GM21390 (cell line): ENCODE measurements at regions not wholly inside any gene's neighbourhood (a gene's known extent, or its start where the extent isn't known, plus 50 kb on each side); places are given as distances from the start of the nearest gene placed in this dataset.
"Not testable (repeated sequence)": the region's sequence is repeated elsewhere in the genome, so short reads cannot be mapped to it uniquely, and the experiment has no call there.

ENCODE experiments used
- ATAC-seq: cut with Tn5 transposase; IDR thresholded peaks from one replicate; pipeline ENCODE4 v1.9.1; 2021; ENCODE audit not compliant: unreplicated experiment

DNA sequence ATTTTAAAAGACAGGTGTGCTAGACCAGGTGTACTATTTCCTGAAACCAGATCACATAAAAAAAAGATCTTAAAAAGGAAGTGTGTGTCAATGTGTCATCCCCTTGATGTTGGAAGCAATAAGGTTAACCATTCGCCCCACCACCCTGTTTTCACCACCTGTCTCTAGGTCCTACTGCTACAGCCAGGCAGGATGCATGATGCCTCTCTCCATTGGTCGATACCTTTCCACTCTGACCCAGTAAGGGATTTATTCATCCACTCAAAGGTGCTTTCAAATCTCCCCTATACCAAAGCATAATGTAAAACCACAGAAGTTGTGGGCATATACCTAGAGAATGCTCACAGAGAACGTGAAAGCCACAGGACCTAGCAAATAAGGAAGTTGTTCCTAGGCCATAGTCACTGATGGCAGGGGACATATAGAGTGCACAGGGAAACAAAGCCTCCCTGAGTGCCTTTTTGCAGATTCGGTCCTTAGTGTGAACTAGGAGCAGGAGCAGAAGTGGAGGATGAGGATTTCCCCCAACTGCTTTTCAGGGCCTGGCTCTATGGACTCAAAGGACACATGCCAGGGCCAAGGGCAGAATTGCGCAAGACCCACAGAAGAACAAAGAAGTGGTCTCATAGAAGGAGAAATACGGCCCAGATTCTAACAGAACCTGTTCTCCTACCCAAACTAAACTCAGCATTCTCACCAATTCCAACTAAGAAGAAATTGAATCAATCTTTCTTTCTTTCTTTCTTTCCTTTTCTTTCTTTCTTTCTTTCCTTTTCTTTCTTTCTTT, 631.5 kb upstream of the NRP1 start:
- ATAC-seq = no peak

GRCh38 chr10:33963729-33964128, 629.3 kb upstream of the NRP1 start:
- ATAC-seq = no peak

GRCh38 chr10:33956322-33956721, 621.9 kb upstream of the NRP1 start:
- not testable (repeated sequence) for ATAC-seq

DNA sequence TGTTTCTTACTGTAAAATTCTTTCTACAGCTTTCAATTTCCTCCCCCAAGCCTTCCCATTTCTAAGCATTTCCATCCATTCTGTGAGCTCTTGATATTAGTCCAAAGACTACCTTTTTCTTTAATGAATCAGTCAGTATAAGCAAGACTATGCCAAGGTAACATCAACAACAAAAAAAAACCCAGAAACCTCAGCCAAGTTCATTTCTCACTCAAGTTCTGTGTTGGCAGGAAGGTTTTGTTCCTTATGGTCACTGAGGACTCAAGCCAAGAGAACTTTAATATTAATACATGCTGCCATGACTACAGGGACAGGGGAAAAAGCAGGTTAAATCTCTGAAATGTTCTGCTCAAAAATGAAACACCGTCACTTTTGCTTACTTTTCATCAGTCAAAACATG, 621.2 kb upstream of the NRP1 start:
- no peak for ATAC-seq

GRCh38 chr10:33952692-33953360, 618.4 kb upstream of the NRP1 start:
- no peak for ATAC-seq

DNA sequence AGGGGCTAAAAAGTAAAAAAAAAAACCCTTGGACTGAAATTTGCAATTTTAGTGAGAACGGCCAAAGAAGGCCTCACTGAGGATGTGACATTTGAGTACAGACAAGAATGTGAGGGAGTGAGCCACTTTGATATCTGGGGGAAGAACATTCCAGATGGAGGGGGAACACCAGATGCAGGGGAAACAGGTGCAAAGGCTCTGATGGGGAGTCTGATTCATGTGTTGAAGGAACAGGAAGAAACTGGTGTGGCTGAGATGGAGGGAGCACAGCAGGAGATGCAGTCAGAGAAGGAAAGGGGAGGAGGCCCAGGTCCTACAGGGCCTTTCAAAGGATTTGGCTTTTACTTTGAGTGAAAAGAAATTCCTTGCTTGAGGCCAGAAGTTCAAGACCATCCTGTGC, 615.7 kb upstream of the NRP1 start:
- ATAC-seq = no peak

GRCh38 chr10:33947544-33947943, 613.1 kb upstream of the NRP1 start:
- ATAC-seq = no peak

DNA sequence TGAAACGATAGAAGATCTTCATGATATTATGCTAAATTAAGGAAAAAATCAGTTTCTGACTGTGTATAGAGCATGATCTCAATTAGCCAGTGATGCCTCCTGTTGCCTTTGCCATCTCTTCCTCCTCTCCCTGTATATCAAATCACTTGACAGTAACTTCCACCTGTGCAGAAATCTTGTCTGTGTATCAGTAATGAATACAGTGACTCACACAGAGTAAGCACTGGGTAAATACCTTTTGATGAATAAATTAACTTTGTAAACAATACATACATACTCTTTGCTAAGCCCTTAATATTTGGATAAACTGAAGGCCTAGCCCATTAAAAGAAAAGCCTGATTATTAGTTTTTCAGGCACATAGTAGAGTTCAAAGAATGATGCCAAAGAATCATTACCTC, 610.6 kb upstream of the NRP1 start:
- ATAC-seq = no peak

DNA sequence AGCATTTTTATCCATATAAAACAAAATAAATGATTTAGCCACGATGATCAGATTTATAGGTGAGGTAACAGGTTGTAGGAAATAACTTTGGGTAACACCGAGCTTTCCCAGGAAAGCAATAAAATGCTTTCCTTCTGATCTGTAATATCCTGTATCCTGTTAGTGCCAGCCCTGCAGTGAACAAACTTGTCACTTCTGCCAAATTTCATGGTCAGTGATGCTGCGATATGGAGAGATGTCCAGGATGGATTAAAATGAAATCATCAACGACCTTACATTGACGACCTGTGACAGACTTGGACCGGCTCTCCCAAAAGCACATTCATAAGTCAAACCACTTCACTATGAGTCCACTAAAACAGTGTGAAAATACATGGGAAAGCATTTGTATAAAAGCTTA, 608.0 kb upstream of the NRP1 start:
- ATAC-seq = no peak

- no peak for ATAC-seq
These were observed 605.4 kb upstream of the NRP1 start for GRCh38 chr10:33939892-33940291.

DNA sequence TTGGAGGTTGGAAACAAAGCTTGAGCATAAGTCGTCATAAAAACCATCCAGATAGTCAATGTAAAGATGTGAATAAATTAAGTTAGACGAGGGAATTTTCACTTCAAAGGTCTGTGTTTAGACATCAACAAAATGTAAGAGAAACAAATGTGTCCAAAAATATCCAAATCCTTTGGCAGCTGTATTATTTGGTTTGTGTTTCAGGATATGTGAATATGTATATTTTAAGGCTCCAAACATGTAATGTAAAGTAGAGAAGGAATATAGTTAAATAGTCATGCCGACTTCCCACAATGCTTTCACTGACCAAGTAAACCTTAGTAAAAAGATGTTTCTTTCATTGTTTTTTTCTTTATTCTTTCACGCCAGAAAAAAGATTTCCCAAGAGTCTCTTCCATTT, 604.9 kb upstream of the NRP1 start:
- no peak for ATAC-seq

- ATAC-seq = no peak
These were observed 603.5 kb upstream of the NRP1 start for GRCh38 chr10:33938001-33938400.

GRCh38 chr10:33937036-33937730, 602.7 kb upstream of the NRP1 start:
- no peak for ATAC-seq

GRCh38 chr10:33935350-33935749, 600.9 kb upstream of the NRP1 start:
- ATAC-seq = no peak

DNA sequence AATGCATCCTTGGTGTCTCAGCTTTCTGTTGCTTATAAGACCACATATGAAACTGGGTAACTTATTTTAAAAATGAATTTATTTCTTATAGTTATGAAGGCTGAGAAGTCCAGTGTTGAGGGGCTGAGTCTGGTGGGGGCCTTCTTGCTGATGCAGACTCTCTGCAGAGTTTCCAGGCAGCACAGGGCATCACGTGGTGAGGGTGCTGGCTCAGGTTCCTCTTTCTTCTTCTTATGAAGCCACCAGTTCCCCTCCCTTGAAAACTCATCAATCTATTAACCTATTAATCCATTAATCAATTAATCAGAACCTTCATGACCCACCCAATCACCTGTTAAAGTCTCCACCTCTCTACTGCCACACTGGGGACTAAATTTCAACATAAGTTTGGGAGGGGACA, 595.6 kb upstream of the NRP1 start:
- ATAC-seq = no peak

DNA sequence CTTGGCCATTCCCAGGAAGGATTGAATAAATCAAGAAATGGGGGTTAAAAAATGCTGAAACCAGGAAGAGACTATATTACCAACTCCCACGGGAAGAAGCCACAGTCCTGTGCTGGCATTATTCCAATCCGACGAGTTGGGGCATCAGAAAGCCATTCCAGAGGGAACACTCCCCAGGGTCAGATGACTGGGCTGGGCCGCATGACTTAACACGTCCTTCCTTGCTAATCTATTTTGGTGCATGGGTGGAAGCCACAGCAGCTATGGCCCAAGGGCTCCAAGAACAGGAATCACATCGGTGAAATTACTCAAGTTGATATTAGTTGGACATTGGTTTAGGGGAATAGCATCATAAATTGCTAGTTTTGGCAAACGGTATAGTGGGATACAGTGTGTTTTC, 592.9 kb upstream of the NRP1 start:
- no peak for ATAC-seq

GRCh38 chr10:33921970-33922605, 587.6 kb upstream of the NRP1 start:
- ATAC-seq = no peak

DNA sequence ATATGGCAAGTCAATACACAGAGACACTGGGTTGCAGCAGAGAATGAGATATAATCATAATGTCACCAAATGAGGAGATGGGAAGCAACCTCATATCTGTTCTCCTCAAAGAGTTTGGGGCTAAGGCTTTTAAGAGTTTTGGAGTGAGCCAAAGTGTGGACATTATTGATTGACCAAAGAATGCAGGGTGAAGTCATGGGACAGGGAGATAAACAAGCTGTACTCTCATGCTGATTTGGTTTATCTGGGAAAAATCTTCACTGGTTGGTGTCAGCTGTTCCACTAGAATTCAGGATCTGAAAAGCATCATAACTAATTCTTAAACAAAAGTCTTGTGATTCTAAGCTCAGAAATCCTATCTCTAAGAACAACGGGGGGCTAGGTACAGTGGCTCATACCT, 585.9 kb upstream of the NRP1 start:
- no peak for ATAC-seq

DNA sequence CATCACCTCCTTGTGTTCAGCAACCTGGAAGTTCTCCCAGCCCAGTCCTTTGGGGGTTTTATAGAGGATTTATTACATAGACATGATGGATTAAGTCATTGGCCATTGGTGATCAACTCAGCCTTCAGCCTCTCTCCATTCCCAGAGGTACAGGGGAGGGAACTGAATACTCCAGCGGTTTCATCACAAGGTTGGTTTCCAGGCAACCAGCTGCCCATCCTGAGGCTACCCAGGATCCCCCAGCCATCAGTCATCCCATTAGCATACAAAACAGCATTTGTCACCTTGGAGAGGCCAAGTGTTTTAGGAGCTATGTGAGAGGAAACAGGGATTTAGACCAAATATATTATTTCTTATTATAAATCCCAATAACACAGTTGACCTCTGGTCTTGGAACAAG, 584.8 kb upstream of the NRP1 start:
- no peak for ATAC-seq

DNA sequence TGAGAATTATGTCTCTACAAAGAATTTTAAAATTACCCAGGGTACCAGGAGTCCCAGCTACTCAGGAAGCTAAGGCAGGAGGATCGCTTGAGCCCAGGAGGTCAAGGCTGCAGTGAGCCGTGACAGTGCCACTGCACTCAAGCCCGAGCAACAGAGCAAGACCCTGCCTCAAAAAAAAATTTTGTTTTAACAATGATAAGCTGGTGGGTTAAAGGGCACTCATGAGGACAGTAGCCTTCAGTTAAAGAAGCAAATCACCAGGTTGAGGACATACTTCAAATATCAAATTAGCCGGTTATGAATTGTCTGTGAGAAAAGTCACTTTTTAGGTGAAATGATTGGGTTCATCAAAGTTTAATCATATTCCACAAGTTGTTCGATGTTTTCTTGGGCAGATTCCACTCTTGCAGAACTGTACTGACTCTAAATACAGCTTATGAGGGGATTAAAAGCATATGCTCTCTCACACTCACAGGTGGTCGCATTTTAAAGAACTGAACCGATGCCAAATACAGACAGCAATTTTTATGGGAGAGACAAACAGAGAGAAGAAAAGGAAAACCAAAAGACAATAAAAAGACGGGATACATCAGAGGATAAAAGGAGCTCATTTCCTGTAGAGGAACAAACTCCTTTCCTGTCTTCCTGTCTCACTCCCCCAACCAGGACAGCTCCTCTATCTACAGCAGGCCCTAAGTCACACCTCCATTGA, 582.8 kb upstream of the NRP1 start:
- ATAC-seq = no peak

DNA sequence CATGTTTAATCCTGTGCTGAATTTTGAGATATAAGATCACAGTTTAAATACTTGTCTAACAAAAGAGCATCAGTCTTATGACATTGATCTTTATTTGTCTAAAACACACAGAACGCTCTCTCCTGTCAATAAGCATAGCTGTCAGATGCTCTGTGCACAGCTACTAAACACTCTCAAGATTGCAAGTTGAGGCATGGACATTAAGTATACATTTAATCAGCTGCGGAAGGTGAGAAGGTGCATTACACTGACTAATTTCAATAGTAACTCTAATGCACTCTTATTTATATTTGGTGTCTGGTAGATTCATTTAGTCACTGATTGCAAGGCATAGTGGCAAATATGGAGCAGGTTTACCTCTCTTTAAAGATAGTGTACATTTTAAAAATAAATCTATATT, 580.3 kb upstream of the NRP1 start:
- ATAC-seq = no peak
